ENCODE measurements at regions not wholly inside any gene's neighbourhood (a gene's known extent, or its start where the extent isn't known, plus 50 kb on each side); places are given as distances from the start of the nearest gene placed in this dataset.

DNA sequence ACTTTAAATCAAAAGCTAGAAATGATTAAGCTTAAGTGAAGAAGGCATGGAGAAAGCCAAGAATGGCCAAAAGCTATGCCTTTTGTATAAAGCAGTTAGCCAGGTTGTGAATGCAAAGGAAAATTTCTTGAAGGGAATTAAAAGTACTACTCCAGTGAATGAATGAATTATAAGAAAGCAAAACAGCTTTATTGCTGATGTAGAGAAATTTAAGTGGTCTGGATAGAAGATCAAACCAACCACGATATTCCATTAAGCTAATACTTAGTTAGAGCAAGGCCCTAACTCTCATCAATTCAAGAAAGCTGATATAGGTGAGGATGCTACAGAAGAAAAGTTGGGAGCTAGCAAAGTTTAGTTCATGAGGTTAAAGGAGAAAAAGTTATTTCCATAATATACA, 988.5 kb upstream of the ADGRB3 start:
- DNase-seq: no peak

DNA sequence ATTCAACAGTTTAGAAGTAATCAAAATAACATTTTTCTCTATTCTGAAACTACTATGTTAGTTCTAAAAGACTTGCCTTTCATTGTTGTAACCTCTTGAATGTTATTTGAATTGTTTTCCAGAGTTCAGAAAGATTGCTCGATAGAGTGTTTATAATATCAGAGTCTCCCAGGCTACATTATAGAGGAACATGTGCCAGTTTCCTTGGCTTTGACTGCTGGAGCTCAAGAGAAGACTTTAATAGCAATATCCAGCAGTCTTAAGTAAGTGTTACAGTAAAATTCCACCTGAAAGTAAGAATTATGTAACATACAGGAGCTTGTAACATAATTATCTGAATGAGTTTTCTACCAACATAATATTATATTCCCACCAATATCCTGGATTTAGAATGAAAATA, 991.8 kb upstream of the ADGRB3 start:
- DNase-seq: no peak

DNA sequence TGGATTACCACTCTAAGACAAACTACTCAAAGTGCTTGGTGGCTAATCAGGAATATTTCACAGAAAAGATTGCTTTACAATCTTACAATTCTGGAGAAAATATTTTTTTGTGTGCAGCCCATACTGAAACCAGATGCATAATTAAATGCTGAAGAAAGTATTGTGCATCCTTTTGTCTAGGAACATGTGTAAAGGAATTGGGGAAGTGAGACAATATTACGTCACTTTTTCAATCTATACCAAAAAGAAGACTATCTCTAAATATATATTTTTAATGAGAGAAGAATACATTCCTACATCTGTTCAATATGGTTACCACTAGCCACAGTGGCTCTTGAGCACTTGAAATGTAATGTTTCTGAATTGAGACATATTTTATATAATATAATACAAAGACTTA, 992.5 kb upstream of the ADGRB3 start:
- no peak for DNase-seq

DNA sequence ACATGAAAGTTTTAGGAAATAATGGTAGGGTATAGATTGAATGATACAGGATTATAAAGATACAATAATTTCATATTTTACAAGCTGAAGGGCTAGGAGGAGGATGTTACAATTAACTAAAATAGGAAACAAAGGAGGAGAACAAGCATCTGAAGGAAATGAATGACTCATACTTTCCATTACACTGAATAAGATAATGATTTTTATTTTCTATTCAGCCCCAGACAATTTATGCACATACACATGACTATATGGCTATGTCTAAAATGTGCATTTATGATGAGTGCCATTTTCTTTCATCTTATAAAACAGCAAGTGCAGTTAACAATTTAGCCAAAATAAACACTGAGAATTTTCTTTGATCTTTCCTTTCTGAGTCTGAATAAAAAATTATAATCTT, 994.6 kb upstream of the ADGRB3 start:
- DNase-seq: no peak

DNA sequence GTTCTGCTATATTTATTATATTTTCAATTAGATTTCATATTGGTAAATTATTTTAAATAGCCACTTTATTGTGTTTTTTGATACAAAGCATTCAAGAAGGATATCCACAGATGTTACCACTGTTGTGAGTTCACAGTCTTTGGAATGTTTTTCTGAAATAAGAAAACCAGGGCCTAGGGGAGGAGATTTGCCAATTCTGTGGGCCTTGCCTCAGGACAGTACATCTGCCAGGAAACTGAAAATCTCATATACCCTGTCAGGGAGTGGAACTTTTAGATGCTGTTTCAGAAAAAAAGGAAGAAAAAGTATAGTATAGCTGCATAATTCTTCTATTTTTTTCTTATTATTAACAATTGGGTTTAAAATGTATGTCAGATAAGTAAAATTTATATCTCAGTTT, 995.9 kb upstream of the ADGRB3 start:
- DNase-seq: no peak

DNA sequence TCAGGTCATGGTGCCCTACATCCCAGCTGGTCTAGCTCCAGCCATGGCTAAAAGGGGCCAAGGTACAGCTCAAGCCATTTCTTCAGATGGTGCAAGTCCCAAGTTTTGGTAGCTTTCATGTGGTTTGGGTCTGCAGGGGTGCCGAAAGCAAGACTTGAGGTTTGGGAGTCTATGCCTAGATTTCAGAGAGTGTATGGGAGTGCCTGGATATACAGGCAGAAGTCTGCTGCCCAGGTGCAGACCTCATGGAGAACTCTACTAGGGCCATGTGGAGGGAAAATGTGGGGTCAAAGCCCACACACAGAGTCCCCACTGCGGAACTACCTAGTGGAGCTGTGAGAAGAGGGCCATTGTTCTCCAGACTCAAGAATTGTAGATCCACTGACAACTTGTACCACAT, 1000.9 kb upstream of the ADGRB3 start:
- no peak for DNase-seq

DNA sequence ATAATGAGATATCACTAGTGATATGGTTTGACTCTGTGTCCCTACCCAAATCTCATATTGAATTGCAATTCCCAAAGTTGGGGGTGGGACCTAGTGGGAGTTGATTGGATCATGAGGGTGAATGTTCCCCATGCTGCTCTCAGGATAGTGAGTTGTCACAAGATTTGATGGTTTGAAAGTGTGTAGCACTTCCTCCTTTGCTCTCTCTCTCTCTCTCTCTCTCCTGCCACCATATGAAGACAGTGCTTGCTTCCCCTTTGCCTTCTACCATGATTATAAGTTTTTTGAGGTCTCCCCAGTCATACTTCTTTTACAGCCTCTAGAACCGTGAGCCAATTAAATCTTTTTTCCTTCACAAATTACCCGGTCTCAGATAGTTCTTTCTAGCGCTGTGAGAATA, 1002.0 kb upstream of the ADGRB3 start:
- DNase-seq: no peak

DNA sequence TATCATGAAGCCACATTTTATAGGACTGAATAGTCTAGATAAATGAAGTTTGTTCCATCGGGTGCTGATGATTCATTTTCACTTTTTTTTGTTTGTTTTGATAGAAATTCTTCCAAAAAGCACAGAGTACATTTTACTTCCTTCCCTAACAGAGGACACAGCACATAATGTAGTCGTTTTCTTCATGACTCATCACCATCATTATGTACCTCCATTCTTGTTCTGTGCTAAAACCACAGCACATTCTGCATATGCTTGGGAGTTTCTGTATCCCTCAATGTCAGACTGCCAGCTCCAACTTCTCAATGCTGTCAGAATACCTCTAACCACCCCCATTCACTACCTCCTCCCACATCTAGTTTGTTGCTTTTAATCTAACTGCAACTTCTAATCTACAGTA, 1004.9 kb upstream of the ADGRB3 start:
- no peak for DNase-seq

DNA sequence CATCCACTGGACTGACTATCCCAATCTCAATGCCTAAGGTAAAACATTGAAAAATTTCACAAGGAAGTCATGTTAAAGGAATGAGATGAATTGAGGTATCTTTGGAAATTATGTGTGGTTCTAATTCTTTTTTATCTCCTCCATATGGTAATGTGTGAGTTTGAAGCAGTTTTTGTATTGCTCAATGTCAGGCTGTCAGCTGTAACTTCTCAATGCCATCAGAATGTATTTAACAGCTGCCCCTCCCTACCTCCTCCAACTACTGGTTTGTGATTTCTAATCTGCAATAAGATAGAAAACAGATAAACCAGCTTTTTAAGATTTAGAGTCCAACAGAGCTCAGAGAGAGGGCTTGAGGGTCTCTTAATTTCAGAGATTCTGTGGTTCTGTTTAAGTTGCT, 1005.8 kb upstream of the ADGRB3 start:
- DNase-seq: no peak

DNA sequence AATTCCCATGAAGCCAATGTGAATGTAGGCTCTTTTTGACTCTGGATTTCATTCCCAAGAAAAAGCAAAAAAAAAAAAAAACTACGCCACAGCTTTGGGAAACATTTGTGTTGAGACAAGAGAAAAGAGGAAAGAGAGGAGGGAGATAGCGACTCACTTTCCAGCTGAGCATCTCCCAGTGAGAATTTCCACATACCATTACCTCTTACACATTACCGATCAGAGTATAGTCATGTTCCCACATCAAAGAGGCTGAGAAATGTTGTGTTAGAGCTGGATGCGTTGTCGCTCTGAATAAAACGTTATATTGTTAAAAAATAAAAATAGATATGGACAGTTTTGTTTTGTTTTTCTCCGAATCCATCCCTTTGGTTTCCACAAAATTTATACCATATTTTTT, 1019.3 kb upstream of the ADGRB3 start:
- no peak for DNase-seq

DNA sequence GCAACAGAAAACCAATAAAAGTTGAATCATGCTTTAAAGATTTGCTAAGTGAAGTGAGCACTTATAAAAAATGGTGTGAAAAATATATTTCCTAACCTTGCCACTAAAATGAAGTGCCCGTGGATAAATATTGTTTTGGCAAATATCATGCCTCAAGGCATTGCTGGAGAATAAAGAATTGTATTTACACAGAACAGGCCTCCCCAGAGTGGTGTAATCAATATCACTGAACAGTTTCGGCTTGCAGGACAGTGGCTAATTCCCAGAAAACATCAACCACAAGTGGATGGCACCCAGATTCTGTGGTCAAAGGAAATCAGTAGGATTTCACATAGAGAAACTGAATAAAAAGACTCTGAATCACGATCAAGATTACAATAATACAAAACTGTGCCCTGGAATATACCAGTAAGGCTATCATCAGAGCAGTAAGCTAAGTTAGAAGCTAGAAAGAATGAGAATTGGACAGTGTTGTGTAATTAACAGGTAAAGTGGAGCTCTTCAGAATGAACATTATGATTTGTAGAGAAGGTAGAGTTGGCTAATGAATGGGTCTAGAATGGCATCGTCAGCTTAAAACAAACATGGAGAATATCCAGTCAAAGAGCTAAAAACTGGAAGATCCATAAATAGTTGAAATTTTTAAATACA, 1026.9 kb upstream of the ADGRB3 start:
- no peak for DNase-seq

DNA sequence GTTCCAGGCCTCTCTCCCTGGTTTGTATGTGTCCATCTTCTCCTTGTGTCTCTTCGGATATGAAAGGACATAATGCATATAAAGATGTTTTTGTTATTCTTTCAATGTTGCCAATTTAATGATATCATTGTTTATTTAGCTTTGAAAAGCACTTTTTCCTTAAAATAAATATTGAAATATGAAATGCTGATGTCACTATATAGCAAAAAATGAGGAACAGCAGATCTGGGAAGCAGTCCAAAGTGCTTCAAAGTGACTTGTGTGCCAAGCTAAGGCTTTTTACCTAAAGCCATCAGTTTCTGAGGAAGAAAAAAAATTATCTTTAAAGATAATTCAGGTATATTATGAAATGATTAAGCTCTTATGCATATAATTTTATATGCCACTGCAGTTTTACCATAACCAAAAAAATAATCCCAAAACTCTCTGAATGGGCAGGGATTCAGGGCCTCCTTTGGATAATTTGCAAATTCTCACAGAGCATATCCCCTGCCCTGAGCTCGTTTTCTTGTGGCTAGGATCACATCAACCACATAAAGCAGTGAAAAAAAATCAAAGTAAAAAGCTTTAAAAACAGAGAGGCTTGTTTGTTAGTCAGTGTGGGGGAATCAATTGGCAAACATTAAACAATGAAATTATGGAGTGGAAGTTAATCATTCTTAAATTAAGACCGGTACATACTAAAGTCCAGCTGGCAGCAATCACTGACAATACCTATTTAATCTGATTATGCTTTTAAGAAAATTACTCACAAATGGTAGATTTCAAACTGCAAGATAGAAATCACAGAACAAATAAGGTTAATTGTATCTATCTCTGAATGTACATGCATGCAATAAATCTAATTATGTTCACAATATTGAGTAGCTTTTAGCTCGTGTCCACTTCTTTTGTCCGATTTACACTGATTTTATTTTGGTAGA, 1027.9 kb upstream of the ADGRB3 start:
- DNase-seq: no peak

DNA sequence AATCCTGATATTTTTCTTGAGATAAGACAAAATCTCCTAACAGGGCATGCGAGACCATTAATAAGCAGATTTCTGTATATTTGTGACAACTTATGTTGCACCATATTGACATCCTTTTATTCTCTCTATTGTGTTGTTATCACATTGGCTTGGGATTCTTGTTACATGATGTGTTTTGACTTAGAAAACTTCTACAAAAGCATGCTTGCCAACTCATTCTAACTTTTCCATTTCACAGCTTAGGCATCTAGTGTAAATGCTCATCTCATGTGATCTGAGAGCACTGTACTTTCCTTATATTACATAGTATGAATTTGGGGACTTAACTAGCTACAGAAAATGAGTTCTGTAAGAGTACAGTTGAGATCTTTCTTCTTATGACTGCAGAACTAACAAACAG, 1040.7 kb upstream of the ADGRB3 start:
- no peak for DNase-seq

DNA sequence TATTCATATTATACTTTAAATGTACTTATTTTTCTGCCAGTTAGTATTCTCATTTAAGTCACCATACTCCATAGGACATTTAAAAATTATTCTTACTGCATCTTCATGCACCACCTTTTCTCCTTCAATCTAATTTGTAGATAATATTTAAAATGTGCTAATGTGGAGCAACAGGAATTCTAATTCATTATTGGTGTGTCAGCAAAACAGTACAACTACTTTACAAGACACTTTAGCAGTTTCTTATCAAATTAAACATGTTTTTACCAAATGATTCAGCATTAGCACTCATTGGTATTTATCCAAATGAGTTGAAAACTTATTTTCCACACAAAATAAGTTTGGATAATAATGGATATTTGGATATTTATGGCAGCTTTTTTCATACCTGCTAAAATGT, 1041.8 kb upstream of the ADGRB3 start:
- no peak for DNase-seq

DNA sequence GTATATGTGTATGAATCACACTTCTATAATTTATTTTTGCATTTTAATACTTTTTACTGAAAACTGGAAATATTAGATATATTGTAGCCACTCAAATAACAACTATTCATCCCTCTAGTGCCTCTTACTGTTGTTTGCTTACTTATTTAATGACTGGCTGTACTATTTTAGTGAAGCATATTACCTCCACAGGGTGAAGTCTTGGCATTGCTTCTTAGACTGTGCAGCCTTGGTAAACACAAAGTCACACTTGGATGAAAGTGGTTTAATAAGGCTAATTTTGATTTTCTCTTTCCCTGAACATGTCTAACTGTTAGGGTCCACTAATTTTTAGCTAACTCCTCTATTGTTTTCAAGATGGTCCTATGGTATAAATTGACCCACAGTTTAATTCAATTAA, 1043.2 kb upstream of the ADGRB3 start:
- no peak for DNase-seq

DNA sequence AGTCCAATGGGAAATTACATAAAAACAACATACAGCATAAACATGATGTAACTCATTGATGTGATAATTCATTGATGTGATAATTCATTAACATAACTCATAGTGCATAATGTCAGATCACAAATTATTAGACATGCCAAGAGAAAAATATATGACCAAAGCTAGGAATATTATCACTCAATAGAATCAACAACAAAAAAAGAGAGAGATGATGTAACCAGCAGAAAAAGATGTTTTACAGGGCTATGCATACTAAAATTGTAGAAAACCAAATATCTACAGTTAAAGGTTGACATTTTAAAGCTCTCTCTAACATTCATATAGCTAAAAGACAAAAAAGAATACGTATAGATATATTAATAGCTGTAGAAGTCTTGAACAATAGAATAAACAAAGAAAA, 1067.2 kb upstream of the ADGRB3 start:
- DNase-seq: no peak

DNA sequence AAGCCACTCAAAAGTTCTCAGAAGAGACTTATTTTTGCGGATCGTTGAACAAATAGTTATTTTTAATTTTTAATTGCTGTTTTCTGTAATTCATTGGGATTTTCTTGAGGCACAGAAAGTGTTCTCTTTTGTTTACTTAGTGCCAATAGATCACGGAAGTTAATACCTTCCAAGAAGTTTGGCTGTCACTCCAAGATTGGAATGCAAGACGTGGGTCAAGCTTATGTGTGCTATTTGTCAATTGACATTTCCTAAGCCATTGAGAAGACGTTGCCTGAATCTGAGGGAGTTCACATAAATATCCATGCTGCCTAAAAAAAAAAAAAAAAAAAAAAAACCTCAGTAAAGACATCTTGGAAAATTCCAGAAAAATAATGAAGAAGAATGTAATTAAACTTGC, 1071.4 kb upstream of the ADGRB3 start:
- no peak for DNase-seq

DNA sequence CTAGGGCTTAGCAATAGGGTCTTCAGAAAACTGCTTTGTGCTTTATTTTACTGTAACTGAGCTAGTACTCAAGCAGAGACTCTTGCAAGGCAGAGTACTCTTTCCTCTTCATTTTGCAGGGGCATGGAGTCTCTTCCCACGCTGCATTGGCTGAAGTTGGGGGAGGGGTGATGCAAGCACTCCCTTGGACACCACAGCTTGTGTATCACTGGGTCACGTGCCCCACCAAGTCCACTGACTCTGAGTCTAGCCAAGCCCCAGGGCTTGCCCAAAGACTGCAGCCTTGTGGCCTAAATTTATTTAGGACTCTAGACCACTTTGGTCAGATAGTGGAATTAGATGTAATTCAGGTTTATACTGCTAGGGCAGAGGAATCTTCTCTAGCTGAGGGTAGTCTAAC, 1075.0 kb upstream of the ADGRB3 start:
- no peak for DNase-seq

DNA sequence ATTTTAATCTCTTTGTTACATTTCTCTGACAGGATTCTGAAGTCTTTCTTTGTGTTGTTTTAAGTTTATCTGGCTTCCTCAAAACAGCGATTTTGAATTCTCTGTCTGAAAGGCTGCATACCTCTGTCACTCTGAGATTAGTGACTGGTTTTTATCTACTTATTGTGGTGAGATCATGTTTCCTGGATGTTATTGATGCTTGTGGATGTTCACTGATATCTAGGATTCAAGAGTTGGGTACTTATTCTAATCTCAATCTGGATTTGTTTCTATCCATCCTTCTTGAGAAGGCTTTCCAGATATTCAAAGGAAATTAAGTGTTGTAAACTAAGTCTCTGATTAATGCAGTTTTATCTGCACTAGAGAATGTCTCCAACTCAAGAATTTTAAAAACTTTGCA, 1076.1 kb upstream of the ADGRB3 start:
- no peak for DNase-seq

DNA sequence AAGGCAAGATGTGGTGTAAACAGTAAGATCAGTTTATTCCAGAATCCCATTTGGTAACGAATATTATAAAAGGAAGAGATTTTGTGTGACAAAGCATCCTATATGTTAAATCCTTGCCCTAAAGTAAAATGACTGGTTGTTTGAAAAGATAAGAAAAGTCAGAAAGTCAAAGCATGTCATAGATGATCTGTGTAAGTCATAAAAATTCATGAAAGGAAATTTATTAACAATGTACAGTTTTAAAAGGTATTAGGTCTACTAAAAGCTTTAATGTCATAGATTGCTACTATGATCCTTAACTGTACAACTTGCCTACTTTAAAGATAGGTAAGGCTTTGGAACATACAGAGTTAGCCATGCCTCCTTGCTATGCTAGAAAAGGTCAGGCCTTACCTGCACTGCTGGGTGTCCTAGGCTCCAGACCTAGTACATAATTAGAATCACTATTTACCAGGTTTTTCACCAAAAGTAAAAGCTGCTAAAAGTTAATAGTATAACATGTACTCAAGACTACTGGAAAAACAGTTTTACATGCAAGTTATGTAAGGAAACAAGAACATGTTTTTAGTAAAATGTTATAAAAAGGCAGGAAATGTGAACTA, 1090.1 kb upstream of the ADGRB3 start:
- DNase-seq: no peak

DNA sequence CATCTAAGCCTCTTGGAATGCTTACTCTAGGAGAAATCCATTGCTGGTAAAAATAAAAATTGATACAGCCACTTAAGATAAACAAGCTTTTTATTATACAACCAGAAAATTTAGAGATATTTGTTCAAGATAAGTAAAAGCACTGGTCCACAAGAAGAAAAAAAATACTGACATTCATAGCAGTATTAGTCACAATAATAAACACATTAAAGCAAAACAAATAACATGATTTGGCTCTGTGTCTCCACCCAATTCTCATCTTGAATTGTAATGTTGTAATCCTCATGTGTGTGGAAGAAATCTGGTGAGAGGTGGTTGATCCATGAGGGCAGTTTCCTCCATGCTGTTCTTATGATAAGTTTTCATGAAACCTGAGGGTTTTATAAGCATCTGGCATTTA, 1093.5 kb upstream of the ADGRB3 start:
- DNase-seq: no peak

DNA sequence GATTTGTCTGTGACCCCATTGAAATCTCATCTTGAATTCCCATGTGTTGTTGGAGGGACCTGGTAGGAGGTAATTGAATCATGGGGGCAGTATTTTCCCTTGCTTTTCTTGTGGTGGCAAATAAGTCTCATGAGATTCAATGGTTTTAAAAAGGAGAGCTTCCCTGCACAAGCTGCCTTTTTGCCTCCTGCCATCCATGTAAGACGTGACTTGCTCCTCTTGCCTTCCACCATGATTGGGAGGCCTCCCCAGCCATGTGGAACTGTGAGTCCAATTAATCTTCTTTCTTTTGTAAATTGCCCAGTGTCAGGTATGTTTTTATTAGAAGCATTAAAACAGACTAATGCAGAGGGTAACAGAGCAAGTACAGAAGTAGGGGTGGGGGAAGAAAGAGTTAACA, 1097.0 kb upstream of the ADGRB3 start:
- DNase-seq: no peak

DNA sequence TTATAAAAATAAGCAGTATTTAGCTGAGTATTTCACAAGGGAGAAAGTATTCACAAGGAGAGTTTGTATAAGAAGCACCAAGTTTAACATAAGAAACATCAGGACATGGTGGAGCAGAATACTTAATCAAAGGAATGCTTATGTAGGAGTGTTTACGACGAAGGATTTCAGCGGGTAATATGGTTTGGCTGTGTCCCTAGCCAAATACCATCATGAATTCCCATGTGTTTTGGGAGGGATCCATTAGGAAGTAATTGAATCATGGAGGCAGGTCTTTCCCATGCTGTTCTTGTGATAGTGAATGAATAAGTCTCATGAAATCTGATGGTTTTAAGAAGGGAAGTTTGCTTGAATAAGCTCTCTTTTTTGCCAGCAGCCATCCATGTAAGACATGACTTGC, 1099.1 kb upstream of the ADGRB3 start:
- no peak for DNase-seq

DNA sequence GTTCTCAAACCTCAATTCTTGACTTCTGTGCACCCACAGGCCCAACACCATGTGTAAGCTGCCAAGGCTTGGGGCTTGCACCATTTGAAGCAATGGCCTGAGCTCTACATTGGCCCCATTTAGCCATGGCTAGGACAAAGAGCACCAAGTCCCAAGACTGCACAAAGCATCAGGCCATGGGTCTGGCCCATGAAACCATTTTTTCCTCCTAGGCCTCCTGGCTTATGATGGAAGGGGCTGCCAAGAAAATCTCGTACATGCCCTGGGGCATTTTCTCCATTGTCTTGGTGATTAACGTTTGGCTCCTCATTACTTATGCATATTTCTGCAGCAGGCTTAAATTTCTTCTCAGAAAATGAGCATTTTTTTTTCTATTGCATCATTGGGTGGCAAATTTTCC, 1128.7 kb upstream of the ADGRB3 start:
- DNase-seq: no peak
